Body of pancreas (tissue), 4 donors: ENCODE measurements at regions not wholly inside any gene's neighbourhood (a gene's known extent, or its start where the extent isn't known, plus 50 kb on each side); places are given as distances from the start of the nearest gene placed in this dataset.

Experiments
- ATAC-seq: fragments of 150-250 bp; one replicate; pipeline ENCODE4 v1.9.1; 2016
- DNase-seq, 4 donors: peaks; one replicate each; pipeline ENCODE4 v3.0.0-alpha.2; 2019
- H3K27ac ChIP-seq, 4 donors: fragments of 200-600 bp; sonication (generic); 1 replicate in 3 of 4; 2 replicates in 1 of 4; pipeline versions ENCODE4 v1.5.1 to v1.6.1; 2016 to 2019; ENCODE audit warnings: mild to moderate bottlenecking in 1 of 4, mixed read lengths in 1 of 4, moderate library complexity in 1 of 4
- H3K27me3 ChIP-seq, 2 donors: fragments of 200-600 bp; sonication (generic); one replicate each; pipeline ENCODE4 v1.6.0; 2016; ENCODE audit warnings: mild to moderate bottlenecking in 1 of 2
- H3K36me3 ChIP-seq, 2 donors: fragments of 200-600 bp; sonication (generic); replicated peaks in 1 of 2; 2 replicates each; pipeline ENCODE4 v1.5.1; 2016; ENCODE audit warnings: low read depth in 2 of 2; ENCODE audit not compliant: insufficient read depth in 1 of 2
- H3K4me1 ChIP-seq: fragments of 200-600 bp; sonication (generic); one replicate; pipeline ENCODE4 v1.6.0; 2016
- H3K4me3 ChIP-seq, 2 donors: fragments of 200-600 bp; sonication (generic); 1 replicate in 1 of 2; 2 replicates in 1 of 2; pipeline ENCODE4 v1.5.1; 2016 to 2019
- H3K9me3 ChIP-seq, 3 donors: fragments of 200-600 bp; sonication (generic); 1 replicate in 2 of 3; 2 replicates in 1 of 3; pipeline ENCODE4 v1.5.1; 2016
- POLR2A ChIP-seq, 3 donors: fragments of 450-650 bp; IDR thresholded peaks; one replicate each; pipeline ENCODE4 v1.6.1; 2016; ENCODE audit warnings: antibody characterized with exemption in 3 of 3, mild to moderate bottlenecking in 2 of 3
- WGBS, 2 donors: methylation state at CpG; one replicate each; pipeline ENCODE4 v1.1.5; 2017; 5-methylcytosine and 5-hydroxymethylcytosine counted together
- intact Hi-C: fragments of 100-400 bp; cut with DNase I; formaldehyde crosslinking; loops from one replicate; pipeline ENCODE4 v1.15.1; 2023
- TF ChIP-seq, protein P1 (sequence below), 7 experiments: fragments of 450-650 bp in 4 of 7; fragments of 200-600 bp in 3 of 7; sonication (generic) in 3 of 7; IDR thresholded peaks; one replicate each; pipeline ENCODE4 v1.5.1; 2016 to 2019; ENCODE audit warnings: antibody characterized with exemption in 7 of 7

DNA sequence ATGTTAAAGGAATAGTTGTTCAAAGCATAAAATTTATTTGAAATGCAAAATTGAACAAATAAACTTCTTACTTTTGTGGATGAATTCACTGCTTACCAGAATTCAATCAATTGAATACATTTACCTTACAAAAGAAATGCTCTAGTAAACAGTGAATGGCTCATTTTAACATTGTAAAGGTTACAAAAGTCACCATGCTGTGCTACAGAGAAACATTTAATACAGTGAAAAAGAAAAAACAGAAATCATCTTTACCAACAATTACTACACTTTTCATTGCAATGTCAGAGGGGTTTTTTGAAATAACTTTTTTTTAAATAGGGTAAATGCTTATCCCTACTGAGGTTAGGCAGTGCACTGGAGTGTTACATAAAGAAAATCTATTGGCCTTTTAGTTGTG is 853.0 kb downstream of the NCAM2 start:
- no peaks in the 10 kb centered on the region for H3K9me3 ChIP-seq
- no peak for ATAC-seq
- DNase-seq = no peak
- TF ChIP-seq, protein P1, sequence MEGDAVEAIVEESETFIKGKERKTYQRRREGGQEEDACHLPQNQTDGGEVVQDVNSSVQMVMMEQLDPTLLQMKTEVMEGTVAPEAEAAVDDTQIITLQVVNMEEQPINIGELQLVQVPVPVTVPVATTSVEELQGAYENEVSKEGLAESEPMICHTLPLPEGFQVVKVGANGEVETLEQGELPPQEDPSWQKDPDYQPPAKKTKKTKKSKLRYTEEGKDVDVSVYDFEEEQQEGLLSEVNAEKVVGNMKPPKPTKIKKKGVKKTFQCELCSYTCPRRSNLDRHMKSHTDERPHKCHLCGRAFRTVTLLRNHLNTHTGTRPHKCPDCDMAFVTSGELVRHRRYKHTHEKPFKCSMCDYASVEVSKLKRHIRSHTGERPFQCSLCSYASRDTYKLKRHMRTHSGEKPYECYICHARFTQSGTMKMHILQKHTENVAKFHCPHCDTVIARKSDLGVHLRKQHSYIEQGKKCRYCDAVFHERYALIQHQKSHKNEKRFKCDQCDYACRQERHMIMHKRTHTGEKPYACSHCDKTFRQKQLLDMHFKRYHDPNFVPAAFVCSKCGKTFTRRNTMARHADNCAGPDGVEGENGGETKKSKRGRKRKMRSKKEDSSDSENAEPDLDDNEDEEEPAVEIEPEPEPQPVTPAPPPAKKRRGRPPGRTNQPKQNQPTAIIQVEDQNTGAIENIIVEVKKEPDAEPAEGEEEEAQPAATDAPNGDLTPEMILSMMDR (IDR thresholded peaks at IDR 0.05) = no peak
- TF ChIP-seq POLR2A (IDR thresholded peaks at IDR 0.05) = no peak
- no peak overlapping the region for H3K4me3 ChIP-seq
- no peaks in the 10 kb centered on the region for H3K36me3 ChIP-seq
- H3K4me1 ChIP-seq = no peaks in the 10 kb centered on the region
- intact Hi-C loops = no loop called here
- H3K27ac ChIP-seq = no peak overlapping the region
- H3K27me3 ChIP-seq = no peaks in the 10 kb centered on the region

DNA sequence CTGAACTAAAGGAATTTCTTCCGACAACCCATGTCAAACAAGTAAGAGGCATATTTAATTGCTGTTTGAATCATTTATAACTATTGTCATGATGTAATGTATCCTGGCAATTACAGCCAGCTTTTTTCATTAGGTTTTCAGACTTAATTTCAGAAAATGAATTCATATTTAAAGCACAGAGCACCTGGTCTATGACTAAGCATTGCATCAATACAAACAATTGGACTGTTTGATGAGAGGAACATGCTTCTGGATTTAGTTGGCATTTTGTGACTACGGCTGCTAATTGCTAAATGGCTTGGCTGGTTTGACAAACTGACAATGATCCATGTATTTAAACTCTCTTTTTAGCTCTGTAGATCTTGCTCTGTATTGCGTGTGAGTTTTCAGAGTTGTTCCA is 853.4 kb downstream of the NCAM2 start:
- Histone ChIP-seq H3K27ac (no peak overlapping the region), H3K27me3 (no peaks in the 10 kb centered on the region), H3K4me1 (no peaks in the 10 kb centered on the region), H3K9me3 (no peaks in the 10 kb centered on the region), H3K36me3 (no peaks in the 10 kb centered on the region), H3K4me3 (no peak overlapping the region)
- TF ChIP-seq, protein P1 (IDR thresholded peaks at IDR 0.05) = no peak
- TF ChIP-seq POLR2A (IDR thresholded peaks at IDR 0.05) = no peak
- WGBS, 2 donors = 42 to 56% methylated on average over 3 of the region's 3 CpGs
- ATAC-seq (no peak), DNase-seq (no peak)
- intact Hi-C loops = no loop called here

DNA sequence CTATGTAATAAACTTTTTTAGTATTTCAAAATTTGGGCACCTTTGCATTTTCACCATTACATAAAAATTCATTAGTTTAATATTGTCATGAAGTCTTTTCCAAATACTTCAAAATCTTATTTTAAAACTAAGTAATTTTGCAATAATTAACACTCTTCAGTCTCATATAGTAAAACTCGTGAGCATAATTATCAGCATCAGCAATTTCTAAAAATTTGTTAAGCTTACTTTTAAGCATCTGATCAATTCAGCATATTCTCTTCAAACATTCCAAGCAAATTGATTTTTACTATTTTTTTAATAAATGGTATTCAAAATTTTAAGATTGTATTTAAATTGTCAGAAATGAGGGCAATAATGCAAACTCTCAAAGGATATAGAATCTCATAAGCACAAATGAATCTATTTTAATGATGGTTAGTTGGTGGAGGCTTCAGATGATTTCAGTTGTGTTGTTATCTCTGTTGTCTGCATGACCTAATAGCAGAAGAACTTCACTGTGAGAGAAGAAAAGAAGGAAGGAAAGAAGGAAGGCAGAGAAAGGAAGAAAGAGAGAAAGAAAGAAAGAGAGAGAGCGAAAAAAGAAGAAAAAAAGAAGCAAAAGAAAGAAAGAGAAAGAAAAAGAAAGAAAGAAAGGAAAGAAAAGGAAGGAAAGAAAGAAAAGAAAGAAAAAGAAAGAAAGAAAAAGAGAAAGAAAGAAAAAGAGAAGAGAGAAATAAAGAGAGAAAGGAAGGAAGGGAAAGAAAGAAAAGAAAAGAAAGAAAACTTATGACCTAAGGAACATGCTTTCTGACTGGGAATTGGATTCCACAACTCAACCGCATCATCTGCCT is 860.5 kb downstream of the NCAM2 start:
- Histone ChIP-seq H3K27ac (no peak overlapping the region), H3K9me3 (no peaks in the 10 kb centered on the region), H3K36me3 (no peaks in the 10 kb centered on the region), H3K4me1 (no peaks in the 10 kb centered on the region), H3K27me3 (no peaks in the 10 kb centered on the region), H3K4me3 (no peak overlapping the region)
- DNase-seq (no peak), ATAC-seq (no peak)
- 73 to 75% methylated on average over 3 of the region's 3 CpGs for WGBS, 2 donors
- no peak for TF ChIP-seq POLR2A (IDR thresholded peaks at IDR 0.05)
- TF ChIP-seq, protein P1 (IDR thresholded peaks at IDR 0.05) = no peak
- intact Hi-C loops = no loop called here

DNA sequence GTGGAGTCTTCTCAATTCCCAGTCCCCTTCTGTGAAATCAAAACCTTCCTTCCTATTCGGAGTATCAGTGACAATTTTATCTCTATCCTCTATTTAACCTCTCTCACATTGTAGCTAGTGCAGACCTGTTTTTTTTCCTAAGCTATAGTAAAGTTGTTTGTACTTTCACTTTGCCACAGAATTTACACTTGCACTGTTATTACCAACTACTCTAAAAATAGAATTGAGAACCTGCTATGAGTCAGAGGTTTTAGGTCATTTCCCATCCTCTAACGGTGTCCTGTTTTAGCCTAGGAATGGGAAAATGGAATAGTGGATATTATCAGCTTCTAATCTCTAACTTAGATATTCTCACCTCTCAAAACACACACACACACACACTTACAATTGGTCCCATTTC is 862.7 kb downstream of the NCAM2 start:
- Histone ChIP-seq H3K27me3 (no peaks in the 10 kb centered on the region), H3K4me3 (no peak overlapping the region), H3K4me1 (no peaks in the 10 kb centered on the region), H3K9me3 (no peaks in the 10 kb centered on the region), H3K36me3 (no peaks in the 10 kb centered on the region), H3K27ac (no peak overlapping the region)
- ATAC-seq = no peak
- DNase-seq = no peak
- TF ChIP-seq, protein P1 (IDR thresholded peaks at IDR 0.05) = no peak
- no peak for TF ChIP-seq POLR2A (IDR thresholded peaks at IDR 0.05)
- intact Hi-C loops = no loop called here
- WGBS, 2 donors = 32 to 35% methylated on average over 2 of the region's 2 CpGs

DNA sequence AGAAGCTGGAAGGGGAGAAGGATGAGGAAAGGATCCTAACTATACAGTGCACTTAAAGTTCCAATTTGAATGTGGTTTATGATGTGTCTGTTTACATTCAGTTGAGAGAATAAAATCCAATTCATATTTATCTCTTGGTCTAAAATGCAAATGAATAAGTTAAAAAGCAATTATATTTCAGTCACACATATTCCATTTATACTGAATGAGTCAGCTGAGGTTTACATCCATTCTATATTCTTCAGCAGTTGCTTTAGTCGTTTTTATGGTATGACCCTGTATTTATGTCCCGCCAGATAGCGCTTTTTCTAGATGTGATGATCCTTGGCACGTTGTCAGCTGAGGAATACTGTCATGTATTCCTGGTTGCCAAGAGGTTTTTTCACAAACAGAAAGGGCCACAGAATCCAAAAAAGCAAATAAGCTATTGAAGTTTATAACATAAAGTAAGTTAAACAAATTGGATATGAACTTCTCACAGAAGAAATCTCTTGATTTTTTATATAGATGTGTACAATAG is 866.2 kb downstream of the NCAM2 start:
- H3K4me1 ChIP-seq = no peaks in the 10 kb centered on the region
- intact Hi-C loops = no loop called here
- WGBS, 2 donors = 44 to 62% methylated on average over 4 of the region's 4 CpGs
- TF ChIP-seq POLR2A (IDR thresholded peaks at IDR 0.05) = no peak
- TF ChIP-seq, protein P1 (IDR thresholded peaks at IDR 0.05) = no peak
- H3K9me3 ChIP-seq = no peaks in the 10 kb centered on the region
- H3K36me3 ChIP-seq = no peaks in the 10 kb centered on the region
- ATAC-seq (no peak), DNase-seq (no peak)
- no peak overlapping the region for H3K4me3 ChIP-seq
- H3K27me3 ChIP-seq = no peaks in the 10 kb centered on the region
- H3K27ac ChIP-seq = no peak overlapping the region
